HG03520 (cell line): ENCODE measurements at regions not wholly inside any gene's neighbourhood (a gene's known extent, or its start where the extent isn't known, plus 50 kb on each side); places are given as distances from the start of the nearest gene placed in this dataset.
"Not testable (repeated sequence)": the region's sequence is repeated elsewhere in the genome, so short reads cannot be mapped to it uniquely, and the experiment has no call there.

Experiments used
- ATAC-seq: cut with Tn5 transposase; IDR thresholded peaks from one replicate; pipeline ENCODE4 v1.9.1; 2021; ENCODE audit warnings: mild to moderate bottlenecking, moderate library complexity; ENCODE audit not compliant: unreplicated experiment

DNA sequence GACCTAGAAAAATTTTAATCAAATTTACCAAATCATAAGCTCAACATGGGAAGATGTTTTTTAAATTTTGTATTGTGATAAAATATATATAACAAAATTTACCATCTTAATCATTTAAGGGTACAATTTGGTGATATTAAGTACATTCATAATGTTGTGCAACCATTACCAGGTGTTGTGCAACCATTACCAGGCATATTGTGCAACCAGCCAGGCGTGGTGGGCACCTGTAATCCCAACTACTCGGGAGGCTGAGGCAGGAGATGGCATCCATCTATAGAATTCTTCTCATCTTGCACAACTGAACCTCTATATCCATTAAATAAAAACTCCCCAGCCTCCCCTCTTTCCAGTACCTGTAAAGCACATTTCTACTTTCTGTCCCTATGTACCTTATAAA, 124.5 kb upstream of the SLC13A1 start:
- no peak for ATAC-seq

DNA sequence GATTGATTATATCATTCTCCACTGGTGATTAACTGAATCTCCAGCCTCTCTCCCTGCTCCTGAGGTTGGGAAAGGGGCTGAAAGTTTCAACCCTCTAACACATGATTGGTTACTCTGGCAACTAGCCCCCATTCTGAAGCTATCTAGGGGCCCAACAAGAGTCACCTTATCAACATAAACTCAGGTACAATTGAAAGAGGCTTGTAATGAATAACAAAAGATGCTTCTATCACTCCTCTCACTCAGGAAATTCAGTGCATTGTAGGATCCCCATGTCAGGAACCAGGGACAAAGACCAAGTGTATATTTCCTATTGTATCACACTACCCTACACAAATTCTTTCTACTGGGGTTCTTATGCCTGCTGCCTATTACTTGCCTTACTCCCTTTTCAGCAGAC, 123.9 kb upstream of the SLC13A1 start:
- no peak for ATAC-seq

DNA sequence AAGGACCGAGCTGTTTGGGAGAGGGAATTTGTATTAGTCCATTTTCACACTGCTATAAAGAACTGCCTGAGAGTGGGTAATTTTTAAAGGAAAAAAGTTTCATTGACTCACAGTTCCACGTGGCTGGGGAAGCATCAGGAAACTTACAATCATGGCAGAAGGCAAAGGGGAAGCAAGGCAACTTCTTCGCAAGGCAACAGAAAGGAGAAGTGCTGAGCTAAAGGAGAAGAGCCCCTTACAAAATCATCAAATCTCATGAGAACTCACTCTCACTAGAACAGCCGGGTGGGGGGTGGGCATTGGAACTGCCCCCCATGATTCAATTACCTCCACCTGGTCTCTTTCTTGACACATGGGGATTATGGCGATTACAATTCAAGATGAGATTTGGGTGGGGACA, 121.8 kb upstream of the SLC13A1 start:
- not testable (repeated sequence) for ATAC-seq

DNA sequence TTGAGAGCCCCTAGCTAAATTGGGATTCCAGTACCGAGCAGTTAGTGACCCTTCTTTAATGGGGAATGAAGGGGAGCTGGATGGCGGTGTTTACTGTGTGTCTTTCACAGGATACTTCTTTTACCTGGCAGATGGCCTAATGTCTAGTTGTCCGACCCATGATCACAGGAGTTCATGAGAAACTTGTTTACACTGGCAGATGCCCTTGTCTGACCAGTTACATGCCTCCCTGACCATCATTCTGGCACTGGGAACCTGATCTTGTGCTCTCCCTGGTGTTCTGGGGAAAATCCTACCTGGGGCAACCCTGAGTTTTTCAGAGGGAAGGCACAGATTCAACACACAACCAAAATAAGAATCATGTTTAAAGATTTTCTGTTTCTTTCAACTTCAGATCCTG, 120.1 kb upstream of the SLC13A1 start:
- ATAC-seq = no peak

DNA sequence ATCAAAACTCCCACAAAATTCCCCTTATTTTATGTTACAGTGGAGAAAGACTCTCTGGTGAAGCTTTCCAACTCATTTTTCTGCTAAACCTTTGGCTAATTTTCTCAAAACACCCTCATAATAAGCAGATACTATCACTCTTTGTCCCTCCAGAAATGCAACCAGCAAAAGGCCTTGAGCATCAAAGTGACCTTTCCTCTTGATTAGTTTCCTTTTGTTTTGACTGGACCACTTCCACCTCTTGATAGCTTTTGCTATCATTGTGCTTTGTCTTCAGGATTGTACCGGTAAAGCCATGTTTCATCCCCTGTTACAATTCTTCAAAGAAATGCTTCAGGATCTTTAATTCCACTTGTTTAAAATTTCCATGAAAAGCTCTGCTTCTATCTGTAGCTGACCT, 115.1 kb upstream of the SLC13A1 start:
- no peak for ATAC-seq

DNA sequence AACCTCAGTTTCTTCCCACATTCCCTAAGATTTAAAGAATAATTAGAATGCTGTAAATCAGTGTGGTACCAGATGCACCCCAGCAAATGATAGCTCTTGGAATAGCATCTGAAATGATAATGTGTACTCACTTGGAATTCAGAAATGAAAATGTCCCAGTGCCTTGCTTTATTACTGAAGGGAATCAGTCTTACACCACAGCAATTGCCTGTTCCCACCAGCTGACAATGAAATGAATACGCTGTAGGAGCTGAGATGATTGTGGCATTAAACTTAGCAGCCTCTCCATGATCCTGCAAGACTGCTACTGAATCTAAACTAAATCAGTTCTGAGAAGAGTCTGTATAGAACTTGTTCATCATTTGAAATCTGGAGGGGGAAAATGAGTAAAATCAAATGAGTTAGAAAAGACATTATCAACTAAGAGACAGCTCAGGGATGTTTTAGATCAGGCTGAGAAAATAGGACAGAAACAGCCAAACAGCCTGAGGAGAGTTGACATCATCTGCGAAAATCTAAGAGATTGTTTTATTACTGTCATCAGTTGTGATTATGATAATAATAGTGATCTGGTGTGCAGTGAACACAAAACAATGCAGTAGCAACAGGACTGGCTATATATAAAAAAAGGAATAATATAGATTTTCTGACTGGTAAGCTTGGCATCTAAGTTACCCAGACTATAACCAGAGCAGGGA, 108.6 kb upstream of the SLC13A1 start:
- no peak for ATAC-seq

DNA sequence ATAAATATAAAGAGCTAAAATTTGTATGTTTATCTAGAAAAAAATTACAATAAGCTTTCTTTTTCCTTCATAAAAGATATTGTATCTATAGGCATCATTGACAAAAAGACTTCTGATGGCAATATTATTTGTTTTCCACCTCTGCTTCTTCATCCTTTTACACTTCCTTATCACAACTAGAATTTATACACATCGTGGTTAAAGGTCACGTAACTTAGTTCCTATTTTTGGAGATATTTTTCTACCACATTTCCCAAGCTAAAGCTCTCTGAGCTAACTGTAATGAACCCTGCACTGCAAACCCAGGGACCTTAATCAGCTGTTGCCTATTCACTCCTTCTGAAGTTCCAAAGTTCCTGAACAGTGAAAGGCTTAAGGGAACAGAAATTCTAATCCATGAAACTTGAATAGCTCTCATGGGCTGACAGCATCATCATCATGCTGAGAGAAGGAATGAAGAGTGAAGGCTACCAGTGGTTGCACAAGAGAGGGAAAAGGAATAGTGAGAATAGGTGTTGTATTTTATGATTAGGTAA, 106.1 kb upstream of the SLC13A1 start:
- no peak for ATAC-seq

DNA sequence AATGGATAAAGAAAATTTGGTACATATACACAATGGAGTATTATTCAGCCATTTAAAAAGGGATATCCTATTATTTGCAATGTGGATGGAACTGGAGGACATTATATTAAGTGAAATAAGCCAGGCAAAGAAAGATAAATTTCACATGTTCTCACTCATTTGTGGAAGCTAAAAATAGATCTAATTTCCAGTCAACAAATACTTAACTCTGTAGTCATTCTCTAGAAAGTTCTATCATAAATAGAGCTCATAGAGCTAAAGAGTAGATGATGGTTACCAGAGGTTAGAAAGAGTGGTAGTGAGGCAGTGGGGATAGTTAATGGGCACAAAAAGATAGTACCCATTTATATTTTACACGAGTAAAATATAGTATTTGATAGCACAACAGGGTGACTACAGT, 104.2 kb upstream of the SLC13A1 start:
- no peak for ATAC-seq

DNA sequence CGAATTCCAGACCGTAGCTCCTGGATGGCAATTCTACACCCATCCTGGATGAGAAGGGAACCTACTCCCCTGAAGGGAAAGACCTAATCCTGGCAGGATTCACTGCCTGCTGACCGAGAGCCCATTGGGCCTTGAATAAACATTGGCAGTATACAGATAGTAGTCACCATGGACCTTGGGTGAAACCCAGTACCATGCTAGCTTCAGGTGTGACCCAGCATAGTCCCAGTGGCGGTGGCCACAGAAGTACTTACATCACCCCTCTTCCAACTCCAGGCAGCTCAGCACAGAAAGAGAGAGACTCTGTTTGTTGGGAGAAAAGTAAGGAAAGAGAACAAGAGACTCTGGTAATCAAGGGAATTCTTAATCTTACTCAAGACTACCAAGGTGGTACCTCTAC, 97.2 kb upstream of the SLC13A1 start:
- no peak for ATAC-seq

DNA sequence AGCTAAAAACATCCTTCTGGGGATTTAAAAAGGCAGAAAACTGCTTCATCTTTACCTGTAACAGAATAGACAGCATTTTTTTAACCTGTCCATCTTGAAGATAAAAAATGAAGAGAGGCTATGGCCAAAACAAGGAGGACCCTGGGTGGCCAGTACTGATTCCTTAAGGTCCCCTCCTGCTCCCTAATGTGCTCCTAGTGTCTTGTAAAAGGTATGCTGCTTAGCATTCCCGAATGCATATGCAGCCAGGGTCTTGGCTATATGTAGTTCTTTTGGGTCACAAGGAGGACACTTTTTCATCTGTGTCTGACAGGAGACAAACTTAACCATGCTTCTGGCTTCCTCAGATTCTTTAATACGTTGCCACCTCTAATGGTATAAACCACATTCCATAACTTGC, 93.9 kb upstream of the SLC13A1 start:
- no peak for ATAC-seq

DNA sequence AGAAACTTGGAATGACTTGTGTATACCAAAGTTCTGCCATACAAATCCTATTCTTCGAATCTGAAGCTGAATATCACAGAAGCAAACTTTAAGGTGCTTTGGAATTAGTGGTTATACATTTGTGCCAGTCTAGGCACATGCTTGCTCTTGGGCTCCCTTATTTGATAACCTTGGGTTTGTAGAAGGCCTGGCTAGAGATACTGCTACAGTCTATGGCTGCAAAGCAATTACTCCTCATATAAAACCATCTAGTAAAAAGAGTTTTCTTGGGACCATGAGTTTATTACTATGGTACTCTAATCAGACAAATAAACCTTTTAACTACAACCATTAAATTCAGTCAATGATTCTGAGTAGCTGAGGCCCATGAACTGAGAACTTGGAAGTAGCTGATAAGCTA, 92.5 kb upstream of the SLC13A1 start:
- ATAC-seq = no peak

DNA sequence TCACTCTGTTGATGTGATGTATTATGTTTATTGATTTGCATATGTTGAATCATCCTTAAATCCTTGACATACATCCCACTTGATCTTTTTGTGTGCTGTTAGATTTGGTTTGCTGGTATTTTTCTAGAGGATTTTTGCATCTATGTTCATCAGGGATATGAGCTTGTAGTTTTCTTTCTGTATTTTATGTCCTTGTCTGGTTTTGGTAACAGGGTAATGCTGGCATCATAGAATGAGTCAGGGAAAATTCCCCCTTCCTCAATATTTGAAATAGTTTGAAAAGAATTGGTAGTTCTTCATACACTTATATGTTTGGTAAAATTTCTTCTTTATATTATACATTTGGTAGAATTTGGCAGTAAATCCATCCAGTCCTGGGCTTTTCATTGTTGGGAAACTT, 89.4 kb upstream of the SLC13A1 start:
- no peak for ATAC-seq

DNA sequence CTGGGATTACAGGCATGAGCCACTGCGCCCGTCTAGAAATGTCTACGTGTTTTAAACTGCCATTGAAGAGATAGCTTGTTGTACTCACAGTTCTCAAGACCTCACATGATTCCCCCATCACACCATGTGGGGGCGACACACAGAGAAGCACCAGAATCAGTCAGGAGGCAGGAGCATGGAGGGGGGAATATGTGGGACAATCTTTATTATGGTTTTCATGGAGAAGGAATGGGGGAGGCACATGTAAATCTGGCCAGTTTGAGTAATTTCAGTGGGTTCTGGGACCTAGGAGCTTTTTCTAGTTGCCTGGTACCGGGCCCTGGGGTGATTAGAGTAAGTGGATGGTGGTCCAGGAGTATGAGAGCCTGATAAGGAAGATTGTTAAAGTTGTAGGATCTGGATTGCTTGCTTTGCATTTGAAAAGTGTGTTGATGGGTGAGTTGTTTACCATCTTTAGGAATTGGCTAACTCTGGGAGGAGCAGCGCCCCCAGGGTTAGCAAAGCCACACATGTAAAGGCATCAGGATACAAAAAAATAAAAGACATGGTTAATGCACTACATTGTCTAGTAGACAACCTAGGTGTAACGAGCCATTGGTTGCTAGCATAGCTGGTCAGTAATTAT, 85.4 kb upstream of the SLC13A1 start:
- no peak for ATAC-seq

DNA sequence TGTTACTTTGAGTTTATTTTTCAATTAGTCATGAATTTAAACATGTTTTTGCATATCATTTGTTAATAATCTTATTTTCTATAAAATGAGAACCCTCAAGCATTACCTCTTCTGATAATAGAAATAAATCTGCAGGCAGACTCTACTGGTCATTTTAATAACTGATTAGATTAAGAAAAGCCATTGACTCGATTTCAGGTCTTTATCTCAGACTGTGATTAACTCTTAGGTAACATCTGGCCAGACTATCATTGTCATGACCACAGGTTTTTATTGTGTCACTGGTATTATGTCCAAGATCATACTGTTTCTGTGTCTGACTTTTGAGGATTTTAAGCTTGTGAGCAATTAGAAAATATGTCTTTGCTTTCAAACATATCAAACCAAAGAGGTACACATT, 83.6 kb upstream of the SLC13A1 start:
- no peak for ATAC-seq

DNA sequence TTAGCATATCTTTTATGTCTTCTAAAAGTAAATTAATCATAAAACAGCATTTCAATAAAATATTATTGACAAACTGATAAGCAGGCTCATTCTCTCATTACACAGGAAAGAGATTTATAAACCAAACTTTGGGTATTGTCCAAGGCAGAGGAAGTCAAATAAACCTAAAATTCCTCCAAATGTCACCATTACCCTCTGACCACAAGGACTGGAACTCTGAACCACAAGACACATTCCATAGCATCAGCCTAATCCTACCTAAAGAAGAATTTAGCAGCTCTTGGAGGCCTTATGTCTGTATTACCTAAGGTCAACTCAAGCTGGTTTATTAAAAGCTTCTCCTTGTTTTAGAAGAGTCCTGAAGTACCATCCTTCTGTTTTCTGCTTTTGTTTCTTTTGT, 82.4 kb upstream of the SLC13A1 start:
- ATAC-seq = no peak

DNA sequence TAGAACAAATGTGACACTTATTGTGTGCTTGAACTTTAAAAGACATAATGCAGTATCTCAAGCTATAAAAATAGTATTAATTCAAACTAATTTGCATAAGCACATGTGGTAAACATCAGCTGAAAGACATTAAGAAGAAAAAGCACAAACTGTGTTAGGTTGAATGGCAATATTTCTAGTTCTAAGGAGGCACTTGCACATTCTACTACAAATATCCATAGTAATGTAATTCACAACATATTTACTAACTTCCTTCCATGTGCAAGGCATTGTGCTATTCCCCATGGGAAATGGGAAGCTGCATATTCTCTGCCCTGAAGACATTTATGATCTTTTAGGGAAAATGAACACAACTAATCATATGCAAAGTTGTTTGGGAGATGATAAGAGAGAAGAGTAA, 80.2 kb upstream of the SLC13A1 start:
- no peak for ATAC-seq

DNA sequence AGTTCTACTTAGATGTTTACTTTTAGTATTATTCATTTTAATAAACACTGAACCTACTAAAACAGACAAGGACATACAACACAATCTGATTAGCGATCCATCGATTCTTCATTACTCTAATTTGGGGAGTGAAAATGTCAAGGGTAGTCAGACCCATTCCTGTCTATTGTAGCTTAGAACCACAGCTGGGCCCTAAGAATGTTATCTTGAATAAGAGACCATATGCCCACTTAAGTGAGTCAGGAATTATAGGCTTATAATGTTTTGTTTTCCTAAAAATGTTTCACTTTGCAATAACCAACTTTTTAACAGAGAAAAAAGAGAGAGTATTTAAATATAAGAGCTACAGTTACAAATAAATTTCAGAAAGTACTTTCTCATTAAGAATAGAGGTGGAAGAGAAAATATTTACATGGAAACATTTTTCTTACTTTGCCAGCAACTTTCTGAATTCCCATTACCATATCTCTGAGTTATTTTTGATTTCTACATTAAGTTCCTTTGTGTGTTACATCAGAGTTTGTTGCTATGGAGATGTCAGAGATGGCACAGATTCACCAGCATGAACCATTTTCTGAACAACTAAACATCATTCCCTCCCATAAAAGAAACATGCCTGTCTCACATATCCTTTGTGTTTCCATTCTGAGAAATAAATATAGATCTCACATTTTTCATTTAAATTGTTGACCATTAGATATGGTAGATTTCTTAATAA, 75.4 kb upstream of the SLC13A1 start:
- no peak for ATAC-seq

DNA sequence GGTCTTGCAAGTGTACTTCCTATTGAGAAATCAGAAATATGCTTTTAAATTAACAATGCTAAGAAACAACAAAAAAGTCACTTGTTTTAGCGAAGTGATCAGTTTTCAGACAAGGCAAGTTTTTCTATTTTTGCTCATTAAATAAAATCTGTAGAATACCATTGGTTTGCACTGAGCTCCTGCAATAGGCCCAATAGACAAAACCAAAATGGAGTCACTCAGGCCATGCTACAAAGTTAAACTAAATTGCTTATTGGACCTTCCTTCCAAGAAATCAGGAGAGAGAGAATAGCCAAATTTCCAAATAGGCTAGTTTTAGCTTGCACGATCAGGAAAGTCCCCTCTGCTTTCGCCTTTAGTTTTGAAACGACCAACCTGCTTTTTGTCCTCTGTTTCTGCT, 73.4 kb upstream of the SLC13A1 start:
- ATAC-seq = no peak

DNA sequence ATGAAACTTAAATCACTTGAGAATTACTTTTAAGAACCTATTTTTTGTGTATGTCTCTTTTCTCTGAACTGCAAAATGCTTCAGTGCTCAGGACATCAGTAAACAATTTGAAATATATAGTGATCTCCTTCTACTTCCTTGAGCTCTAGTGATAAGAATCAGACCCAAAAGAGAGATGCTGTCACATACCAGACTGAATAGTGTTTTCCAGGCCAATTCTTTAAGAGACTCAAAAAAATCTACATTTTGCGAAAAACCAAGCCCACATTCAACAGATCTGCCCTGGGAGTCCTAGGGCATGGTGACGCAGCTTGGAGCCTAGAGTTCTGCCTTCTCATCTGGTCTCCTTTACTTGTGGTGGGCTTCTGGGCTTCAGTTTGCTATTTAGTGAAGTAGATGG, 72.1 kb upstream of the SLC13A1 start:
- ATAC-seq = no peak

DNA sequence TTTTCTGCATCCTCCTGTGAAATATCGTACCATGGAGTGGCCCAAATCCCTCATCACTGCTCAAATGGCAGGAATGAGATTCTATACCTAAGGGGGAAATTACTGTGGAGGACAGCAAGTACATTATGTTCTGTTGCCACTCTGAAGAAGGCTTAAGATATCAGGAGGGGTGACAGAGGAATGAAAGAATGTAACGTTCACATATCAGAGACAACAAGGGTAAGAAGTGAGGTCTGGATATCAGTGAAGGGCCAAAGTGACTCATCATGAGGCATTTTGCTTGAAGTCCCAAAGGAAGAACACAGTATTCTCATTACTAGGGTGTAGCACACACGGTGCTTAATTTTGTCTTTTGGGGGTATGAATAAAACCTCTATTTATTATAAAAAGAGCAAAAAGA, 71.5 kb upstream of the SLC13A1 start:
- ATAC-seq = no peak

DNA sequence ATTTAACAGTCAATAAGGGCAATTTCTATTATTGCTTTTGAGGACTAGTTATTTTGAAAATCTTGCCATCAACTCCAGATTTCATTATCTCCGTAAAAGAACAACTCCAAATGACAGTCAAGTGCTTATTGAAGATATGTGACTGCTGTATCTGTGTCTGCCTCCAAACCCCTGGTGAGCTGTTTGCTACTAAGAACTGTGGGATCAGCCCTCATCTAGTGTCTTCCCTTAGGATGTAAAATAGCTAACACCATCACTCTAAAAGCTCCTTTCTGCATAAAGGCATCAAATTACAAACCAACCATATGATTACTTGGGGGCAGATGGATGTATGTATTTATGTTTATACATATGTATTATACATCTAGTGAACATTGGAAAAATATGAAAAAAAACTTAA, 70.8 kb upstream of the SLC13A1 start:
- ATAC-seq = no peak

DNA sequence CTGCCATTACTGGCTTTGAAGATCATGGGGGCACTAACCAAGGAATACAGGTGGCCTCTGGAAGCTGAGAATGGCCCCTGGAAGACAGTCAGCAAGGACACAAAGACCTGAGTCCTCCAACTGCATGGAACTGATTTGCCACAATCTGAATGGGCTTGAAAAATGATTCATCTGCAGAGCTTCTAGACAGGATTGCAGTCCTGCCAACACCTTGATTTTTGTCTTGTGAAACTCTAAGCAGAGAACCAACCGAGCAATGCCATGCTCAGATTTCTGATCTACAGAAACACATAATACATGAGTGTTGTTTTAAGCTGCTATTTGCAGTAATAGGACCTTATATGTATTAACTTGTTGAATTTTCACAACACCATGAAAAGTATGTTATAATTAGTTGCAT, 66.1 kb upstream of the SLC13A1 start:
- ATAC-seq = no peak
